OCI-LY7 (cell line): ENCODE measurements at regions not wholly inside any gene's neighbourhood (a gene's known extent, or its start where the extent isn't known, plus 50 kb on each side); places are given as distances from the start of the nearest gene placed in this dataset.

ENCODE experiments used
- BruUV-seq: library from RNA; stranded (reverse); fragments of 400-500 nt; replicated peaks from 2 replicates; lab custom pipeline; 2021; lab: Mats Ljungman, UMichigan
- CTCF ChIA-PET: fragments of 300-600 bp; sonication (Branson Sonifier 250); formaldehyde crosslinking; loops from one replicate; lab custom pipeline; 2022; ENCODE audit warnings: antibody characterized with exemption; ENCODE audit not compliant: unreplicated experiment; lab: Charles Lee
- POLR2A ChIA-PET: fragments of 300-600 bp; sonication (Branson Sonifier 250); formaldehyde crosslinking; loops from one replicate; lab custom pipeline; 2022; ENCODE audit warnings: antibody characterized with exemption; lab: Charles Lee
- DNase-seq: peaks from one replicate; pipeline ENCODE4 v3.0.0-alpha.2; 2015; ENCODE audit warnings: low spot score
- H2AFZ ChIP-seq: fragments of 200-600 bp; sonication (generic), shearing (Covaris generic); 2 replicates; pipeline ENCODE4 v1.6.1; 2014; ENCODE audit warnings: mild to moderate bottlenecking, antibody characterized with exemption, low read length, moderate library complexity
- H3K27ac ChIP-seq: fragments of 200-600 bp; sonication (generic); 2 replicates; pipeline ENCODE4 v1.5.1; 2014; ENCODE audit warnings: mixed run types, low read depth, mild to moderate bottlenecking, moderate library complexity, low read length, inconsistent platforms; ENCODE audit not compliant: poor library complexity, severe bottlenecking
- H3K36me3 ChIP-seq: fragments of 200-600 bp; sonication (generic); 2 replicates; pipeline ENCODE4 v1.6.1; 2014; ENCODE audit warnings: mild to moderate bottlenecking, antibody characterized with exemption, low read length, moderate library complexity, mixed read lengths; ENCODE audit not compliant: insufficient read depth
- H3K4me1 ChIP-seq: fragments of 200-600 bp; sonication (generic); 2 replicates; pipeline ENCODE4 v1.5.1; 2014; ENCODE audit warnings: mild to moderate bottlenecking, low read length; ENCODE audit not compliant: insufficient read depth, poor library complexity, severe bottlenecking
- H3K4me2 ChIP-seq: fragments of 200-600 bp; sonication (generic); 2 replicates; pipeline ENCODE4 v1.6.1; 2014; ENCODE audit warnings: mild to moderate bottlenecking, low read length
- H3K4me3 ChIP-seq: fragments of 200-600 bp; sonication (generic); 2 replicates; pipeline ENCODE4 v1.5.1; 2014; ENCODE audit warnings: mild to moderate bottlenecking, low read depth, low read length; ENCODE audit not compliant: poor library complexity, severe bottlenecking
- H3K79me2 ChIP-seq: fragments of 200-600 bp; sonication (generic); 2 replicates; pipeline ENCODE4 v1.6.1; 2016; ENCODE audit warnings: low read depth, mild to moderate bottlenecking, low read length, moderate library complexity, mixed read lengths; ENCODE audit not compliant: insufficient read depth
- H3K9me2 ChIP-seq: fragments of 200-600 bp; sonication (generic); 2 replicates; pipeline ENCODE4 v1.6.1; 2016; ENCODE audit warnings: mild to moderate bottlenecking, low read length, mixed read lengths; ENCODE audit not compliant: insufficient read depth
- H3K9me3 ChIP-seq: fragments of 200-600 bp; sonication (generic); 2 replicates; pipeline ENCODE4 v1.6.1; 2014; ENCODE audit warnings: mild to moderate bottlenecking, mixed run types, low read length, mixed read lengths
- H4K20me1 ChIP-seq: fragments of 200-600 bp; sonication (generic); 2 replicates; pipeline ENCODE4 v1.6.1; 2014; ENCODE audit warnings: mild to moderate bottlenecking, antibody characterized with exemption, low read length, moderate library complexity, mixed read lengths; ENCODE audit not compliant: insufficient read depth
- CTCF ChIP-seq: fragments of 200-600 bp; sonication (generic); conservative IDR thresholded peaks from 2 replicates; pipeline ENCODE4 v1.5.1; 2014; ENCODE audit warnings: mild to moderate bottlenecking, antibody characterized with exemption, low read length, moderate library complexity, mixed read lengths
- EZH2phosphoT487 ChIP-seq: fragments of 200-600 bp; sonication (generic); IDR thresholded peaks from 2 replicates; pipeline ENCODE4 v1.6.1; 2018; ENCODE audit warnings: low read depth, borderline replicate concordance, mild to moderate bottlenecking, mixed run types, antibody characterized with exemption, low read length, moderate library complexity, mixed read lengths
- intact Hi-C: fragments of 100-400 bp; cut with micrococcal nuclease; formaldehyde crosslinking; loops from one replicate; pipeline ENCODE4 v1.10.0; 2022; ENCODE audit not compliant: unreplicated experiment

DNA sequence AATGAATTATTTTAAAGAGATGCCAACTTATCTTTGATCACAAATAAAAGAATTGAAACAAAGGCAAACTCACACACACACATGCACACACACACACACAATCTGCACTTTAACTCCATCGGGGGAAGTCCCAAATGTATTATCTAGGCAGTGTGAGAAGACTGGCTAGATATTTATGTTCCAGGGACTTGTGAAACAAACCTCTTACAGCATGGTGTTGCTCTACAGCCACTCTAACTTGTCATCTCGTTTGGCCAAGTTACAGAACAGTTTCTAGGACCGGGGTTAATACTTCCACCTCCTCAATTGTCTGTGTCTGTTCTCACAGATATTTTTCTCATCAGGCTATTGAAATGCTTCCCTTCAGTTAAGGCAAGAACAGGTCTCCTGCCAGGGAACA is 855.0 kb downstream of the EPHA7 start:
- no peaks in the 10 kb centered on the region for H3K36me3 ChIP-seq
- no peak overlapping the region for H3K27ac ChIP-seq
- ChIA-PET POLR2A (no interaction called here), CTCF (no interaction called here)
- DNase-seq = no peak
- no peaks in the 10 kb centered on the region for H3K79me2 ChIP-seq
- no peaks in the 10 kb centered on the region for H4K20me1 ChIP-seq
- no peak overlapping the region for H3K4me2 ChIP-seq
- H3K9me2 ChIP-seq = no peaks in the 10 kb centered on the region
- H3K4me3 ChIP-seq = no peak overlapping the region
- no peaks in the 10 kb centered on the region for H3K9me3 ChIP-seq
- H2AFZ ChIP-seq = no peak overlapping the region
- intact Hi-C loops = no loop called here
- TF ChIP-seq EZH2phosphoT487 = no peak
- no peak for TF ChIP-seq CTCF
- BruUV-seq = no TSS peak
- H3K4me1 ChIP-seq = no peaks in the 10 kb centered on the region

DNA sequence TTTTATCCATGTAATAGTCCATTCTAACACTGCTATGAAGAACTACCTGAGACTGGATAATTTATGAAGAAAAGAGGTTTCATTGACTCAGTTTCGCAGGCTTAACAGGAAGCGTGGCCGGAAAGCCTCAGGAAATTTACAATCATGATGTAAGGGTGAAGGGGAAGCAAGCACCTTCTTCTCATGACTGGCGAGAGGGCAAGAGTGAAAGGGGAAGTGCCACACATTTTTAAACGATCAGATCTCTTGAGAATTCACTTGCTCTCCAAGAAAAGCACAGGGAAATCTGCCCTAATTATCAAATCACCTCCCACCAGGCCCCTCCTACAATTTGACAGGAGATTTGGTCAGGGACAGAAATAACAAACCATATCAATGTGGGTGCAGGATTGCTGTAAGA is 859.7 kb downstream of the EPHA7 start:
- intact Hi-C loops = no loop called here
- Histone ChIP-seq H3K9me3 (no peaks in the 10 kb centered on the region), H3K27ac (no peak overlapping the region), H2AFZ (no peak overlapping the region), H3K4me3 (no peak overlapping the region), H3K79me2 (no peaks in the 10 kb centered on the region), H3K4me2 (no peak overlapping the region), H3K9me2 (no peaks in the 10 kb centered on the region), H3K4me1 (no peaks in the 10 kb centered on the region), H4K20me1 (no peaks in the 10 kb centered on the region), H3K36me3 (no peaks in the 10 kb centered on the region)
- no peak for TF ChIP-seq EZH2phosphoT487
- TF ChIP-seq CTCF = no peak
- ChIA-PET CTCF (no interaction called here), POLR2A (interaction anchor here (0.9 kb wide), 1 partner anchor 10 kb away, joined by 4 read pairs; no protein-coding TSS in a partner anchor)
- peak; percentile 3 for DNase-seq
- no TSS peak for BruUV-seq

- CTCF ChIA-PET = no interaction called here
- no peak overlapping the region for H2AFZ ChIP-seq
- H4K20me1 ChIP-seq = no peaks in the 10 kb centered on the region
- no peak overlapping the region for H3K27ac ChIP-seq
- intact Hi-C loops = no loop called here
- POLR2A ChIA-PET = interaction anchor here (0.6 kb wide), 1 partner anchor 233 kb away, joined by 3 read pairs; no protein-coding TSS in a partner anchor
- H3K9me3 ChIP-seq = no peaks in the 10 kb centered on the region
- no peak for DNase-seq
- TF ChIP-seq EZH2phosphoT487 = no peak
- no peak for TF ChIP-seq CTCF
- no peak overlapping the region for H3K4me2 ChIP-seq
- H3K9me2 ChIP-seq = no peaks in the 10 kb centered on the region
- H3K36me3 ChIP-seq = no peaks in the 10 kb centered on the region
- no peak overlapping the region for H3K4me3 ChIP-seq
- BruUV-seq = no TSS peak
- no peaks in the 10 kb centered on the region for H3K4me1 ChIP-seq
- H3K79me2 ChIP-seq = no peaks in the 10 kb centered on the region
Measured at GRCh38 chr6:92559003-92559402, 860.4 kb downstream of the EPHA7 start.
